Inflammatory macrophage (primary cell): ENCODE measurements at regions not wholly inside any gene's neighbourhood (a gene's known extent, or its start where the extent isn't known, plus 50 kb on each side); places are given as distances from the start of the nearest gene placed in this dataset.

Source experiments
- DNase-seq, 2 donors: peaks; one replicate each; pipeline ENCODE4 v3.0.0-alpha.2; 2020 to 2022

- no peak for DNase-seq
Measured at GRCh38 chr15:92224843-92225242, 168.8 kb upstream of the ST8SIA2 start.

- peak in 1 of 2 donors; percentile 35 for DNase-seq
Measured at GRCh38 chr15:92226020-92226612, 167.6 kb upstream of the ST8SIA2 start.

- no peak for DNase-seq
Measured at GRCh38 chr15:92228830-92229229, 164.9 kb upstream of the ST8SIA2 start.

- DNase-seq: no peak
Measured at GRCh38 chr15:92231461-92231860, 162.2 kb upstream of the ST8SIA2 start.

GRCh38 chr15:92232317-92232716, 161.4 kb upstream of the ST8SIA2 start:
- no peak for DNase-seq

GRCh38 chr15:92232876-92233275, 160.8 kb upstream of the ST8SIA2 start:
- no peak for DNase-seq

GRCh38 chr15:92243227-92243626, 150.5 kb upstream of the ST8SIA2 start:
- no peak for DNase-seq

- no peak for DNase-seq
Measured at GRCh38 chr15:92244703-92245102, 149.0 kb upstream of the ST8SIA2 start.

- no peak for DNase-seq
Measured at GRCh38 chr15:92247649-92248242, 145.9 kb upstream of the ST8SIA2 start.

GRCh38 chr15:92266796-92267685, 126.6 kb upstream of the ST8SIA2 start:
- no peak for DNase-seq

- DNase-seq: no peak
Measured at GRCh38 chr15:92268900-92269299, 124.8 kb upstream of the ST8SIA2 start.

GRCh38 chr15:92271179-92271578, 122.5 kb upstream of the ST8SIA2 start:
- DNase-seq: no peak

- DNase-seq: no peak
Measured at GRCh38 chr15:92272106-92272505, 121.6 kb upstream of the ST8SIA2 start.

- no peak for DNase-seq
Measured at GRCh38 chr15:92273286-92273685, 120.4 kb upstream of the ST8SIA2 start.

- no peak for DNase-seq
Measured at GRCh38 chr15:92273723-92274122, 120.0 kb upstream of the ST8SIA2 start.

- DNase-seq: peak; percentile 56 to 65
Measured at GRCh38 chr15:92277776-92278175, 115.9 kb upstream of the ST8SIA2 start.

- no peak for DNase-seq
Measured at GRCh38 chr15:92283813-92284212, 109.9 kb upstream of the ST8SIA2 start.

GRCh38 chr15:92288755-92289154, 104.9 kb upstream of the ST8SIA2 start:
- DNase-seq: no peak

- no peak for DNase-seq
Measured at GRCh38 chr15:92289733-92290132, 103.9 kb upstream of the ST8SIA2 start.

GRCh38 chr15:92290359-92290992, 103.2 kb upstream of the ST8SIA2 start:
- DNase-seq: no peak

- no peak for DNase-seq
Measured at GRCh38 chr15:92291900-92292299, 101.8 kb upstream of the ST8SIA2 start.

- no peak for DNase-seq
Measured at GRCh38 chr15:92294759-92295158, 98.9 kb upstream of the ST8SIA2 start.
